CD4-positive, alpha-beta T cell treated with Interleukin-15 for 4 hours (primary cell): ENCODE measurements at regions not wholly inside any gene's neighbourhood (a gene's known extent, or its start where the extent isn't known, plus 50 kb on each side); places are given as distances from the start of the nearest gene placed in this dataset.

ENCODE experiments used
- DNase-seq: peaks from one replicate; pipeline ENCODE4 v3.0.0-alpha.2; 2020; ENCODE audit warnings: low spot score

DNA sequence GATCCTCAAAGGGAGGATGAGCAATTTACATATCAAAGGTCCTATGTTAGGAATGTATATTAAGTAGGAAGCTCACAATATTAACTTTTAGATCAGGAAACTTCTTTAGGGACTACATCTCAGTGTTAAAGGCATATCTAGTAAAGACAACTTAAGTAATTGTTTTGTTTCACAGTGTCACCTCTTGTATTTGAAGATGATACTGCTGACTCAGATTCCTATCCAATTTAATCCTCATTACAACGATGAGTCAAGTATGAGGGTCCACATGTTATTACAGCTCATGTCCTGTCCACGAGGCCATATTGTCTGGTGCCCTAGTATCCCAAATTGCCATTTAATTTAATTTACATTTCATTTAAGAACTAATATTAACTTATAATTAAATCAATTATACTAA, 523.9 kb downstream of the CCDC85A start:
- DNase-seq, result no peak

DNA sequence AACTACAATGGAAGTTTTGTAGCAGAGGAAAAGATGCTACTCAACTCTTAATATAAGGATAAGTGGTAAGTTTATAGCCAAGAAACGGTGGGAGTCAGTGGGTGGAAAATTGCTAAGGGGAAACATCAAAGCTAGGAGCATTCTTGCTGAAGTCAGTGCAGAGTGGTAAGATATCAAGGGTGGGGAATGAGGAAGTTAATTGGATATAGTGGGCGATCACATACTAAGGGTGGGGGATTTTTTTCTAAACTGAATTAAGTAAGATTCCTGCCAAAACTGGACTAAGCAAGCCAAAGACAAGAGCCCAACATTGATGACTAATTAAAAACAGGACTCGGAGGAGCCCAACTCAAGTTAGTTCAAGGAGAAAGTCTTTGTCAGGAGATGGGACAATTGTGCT, 525.4 kb downstream of the CCDC85A start:
- no peak for DNase-seq

DNA sequence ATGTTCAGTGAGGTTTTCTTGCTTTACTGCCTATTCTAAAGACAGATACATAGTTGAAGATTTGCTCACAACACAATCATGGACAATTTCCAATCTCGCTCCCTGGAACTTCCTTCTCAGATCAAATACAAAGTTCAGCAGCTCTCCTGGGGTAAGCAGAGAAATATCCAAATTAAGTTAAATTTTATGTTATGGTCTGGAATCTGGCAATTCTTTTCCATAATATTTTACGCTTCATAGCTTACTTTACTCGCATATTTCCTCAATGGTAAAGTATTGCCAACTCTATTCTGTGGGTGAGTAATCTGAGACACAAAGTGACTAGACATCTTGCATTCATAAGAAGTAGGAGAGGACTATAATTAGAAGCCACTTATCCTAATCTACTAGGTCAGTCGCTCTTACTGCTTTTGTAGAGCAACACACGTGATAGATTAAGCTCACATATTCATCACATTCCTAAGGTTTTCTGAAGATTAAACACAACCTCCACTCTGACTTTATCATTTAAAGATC, 529.4 kb downstream of the CCDC85A start:
- no peak for DNase-seq

DNA sequence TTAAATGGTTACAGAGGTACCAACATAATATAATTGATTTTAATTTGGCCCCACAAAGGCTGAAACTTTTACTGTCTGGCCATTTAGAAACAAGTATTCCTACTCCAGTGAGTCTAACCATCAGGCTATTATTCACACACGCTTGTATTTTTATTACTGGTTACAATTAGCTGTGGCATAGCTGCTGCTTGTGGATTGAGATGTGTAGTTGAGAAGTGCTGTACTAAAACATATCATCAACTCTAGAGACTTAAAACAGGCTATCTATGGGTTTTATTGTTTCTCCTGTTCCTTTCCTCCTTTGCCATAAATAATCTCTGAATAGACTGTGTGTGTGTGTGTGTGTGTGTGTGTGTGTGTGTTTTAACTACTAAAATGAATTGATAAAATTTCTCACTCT, 530.2 kb downstream of the CCDC85A start:
- no peak for DNase-seq

DNA sequence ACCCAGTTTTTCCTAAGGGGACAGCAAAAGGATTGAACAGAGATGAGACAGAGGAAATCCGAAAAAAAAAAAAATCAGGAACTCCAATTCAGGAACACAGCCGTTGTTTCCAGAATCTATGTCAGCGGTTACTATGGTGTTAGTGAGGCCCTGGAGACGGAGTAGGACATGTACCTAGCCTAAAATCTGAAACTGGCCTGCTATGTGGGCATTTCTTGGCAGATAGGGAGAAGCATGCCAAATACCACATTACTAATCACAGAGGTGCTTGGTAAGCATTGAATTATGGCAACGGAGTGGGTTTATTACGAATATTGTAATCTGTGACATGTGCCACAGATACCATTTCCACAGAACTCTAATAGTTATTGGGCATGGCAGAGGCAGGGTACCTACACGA, 530.6 kb downstream of the CCDC85A start:
- DNase-seq, result no peak

DNA sequence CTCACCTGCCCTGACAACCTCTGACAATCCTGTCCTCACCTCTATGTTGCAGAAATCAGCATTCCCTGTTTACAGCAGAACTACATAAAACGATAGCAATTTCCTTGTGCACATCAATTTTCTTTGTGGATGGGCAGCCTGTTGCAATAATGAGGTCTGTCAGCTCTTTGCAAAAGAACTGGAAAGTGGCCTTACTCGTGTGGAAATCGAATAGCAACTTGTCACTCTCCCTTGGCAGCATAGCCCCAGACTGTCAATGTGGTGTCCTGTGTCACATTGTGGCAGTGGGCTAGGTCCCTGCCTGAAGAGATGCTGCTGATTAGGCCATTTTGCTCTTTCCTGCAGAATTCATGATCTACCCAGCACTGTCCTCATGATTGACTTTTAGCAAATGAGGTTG, 531.9 kb downstream of the CCDC85A start:
- no peak for DNase-seq

DNA sequence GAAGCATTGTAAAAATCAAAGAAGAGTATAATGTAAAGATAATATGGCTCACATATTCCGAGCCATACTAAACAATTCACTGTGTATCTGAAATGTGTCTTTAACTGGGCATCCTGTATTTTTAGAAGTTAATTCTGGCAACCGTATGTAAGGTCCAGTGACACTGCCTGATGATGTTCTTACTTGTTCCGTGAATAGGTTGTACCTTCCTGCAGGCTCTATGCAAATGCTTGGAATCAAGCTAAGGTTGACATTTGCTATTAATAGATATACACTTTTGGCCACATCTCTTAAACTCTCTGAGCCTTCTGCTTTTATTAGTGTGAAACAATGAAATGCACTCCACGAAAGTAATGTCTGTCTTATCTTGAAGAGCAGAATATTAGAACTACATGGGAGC, 534.6 kb downstream of the CCDC85A start:
- no peak for DNase-seq

DNA sequence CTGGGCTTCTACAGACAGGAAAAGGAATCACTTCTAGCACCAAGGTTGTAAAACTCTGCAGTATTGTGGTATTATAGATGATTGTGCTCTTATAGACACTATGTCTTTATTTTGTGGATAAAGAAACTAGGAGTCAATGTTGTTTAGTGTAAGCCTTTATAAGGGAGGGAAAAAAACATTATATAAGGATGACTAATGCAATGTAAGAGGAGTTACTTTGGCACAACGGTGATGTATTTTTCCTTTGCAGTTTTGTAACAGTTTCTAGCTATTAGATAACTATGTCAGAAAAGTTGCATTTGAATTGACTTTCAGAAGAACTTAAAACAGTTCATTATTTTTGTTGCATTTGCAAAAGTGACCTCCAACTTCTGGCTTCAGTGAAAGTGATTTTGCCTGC, 545.4 kb downstream of the CCDC85A start:
- DNase-seq, result no peak

DNA sequence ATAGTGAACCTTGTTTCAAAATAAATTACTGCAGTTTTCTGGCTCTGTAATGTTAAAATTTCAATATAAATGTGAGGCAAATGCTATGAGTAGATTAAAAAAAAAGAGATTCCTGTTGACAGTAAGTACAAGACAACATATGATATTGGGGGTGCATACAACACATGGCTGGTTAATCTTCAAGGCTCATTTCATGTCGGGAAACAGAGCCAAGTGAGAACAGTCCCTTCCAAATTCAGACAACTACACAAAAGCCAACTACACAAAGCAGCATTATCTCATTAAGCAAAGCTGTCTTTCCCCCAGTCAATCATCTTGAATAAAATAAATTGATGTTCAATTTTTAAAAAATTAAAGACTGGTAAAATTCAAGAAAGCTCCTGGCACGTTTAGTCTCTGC, 549.2 kb downstream of the CCDC85A start:
- DNase-seq, result no peak

DNA sequence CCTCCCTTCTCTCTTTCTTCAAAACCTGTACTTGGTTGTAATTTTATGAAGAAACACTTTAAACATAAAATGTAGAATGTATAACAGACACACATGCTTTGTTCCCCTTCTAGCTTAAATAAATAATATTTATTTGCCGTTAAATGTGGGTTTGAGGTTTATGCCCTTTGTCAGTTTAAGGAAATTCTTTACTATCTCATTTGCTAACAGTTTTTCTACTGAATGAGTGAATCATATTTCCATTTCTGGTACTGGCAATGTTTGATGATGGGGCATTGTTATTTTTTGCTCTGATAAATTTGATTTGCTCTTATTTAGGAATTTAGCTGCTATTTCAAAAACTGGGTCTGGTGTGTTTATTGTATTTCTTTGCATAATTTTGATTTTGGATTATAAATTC, 555.6 kb downstream of the CCDC85A start:
- DNase-seq, result no peak

DNA sequence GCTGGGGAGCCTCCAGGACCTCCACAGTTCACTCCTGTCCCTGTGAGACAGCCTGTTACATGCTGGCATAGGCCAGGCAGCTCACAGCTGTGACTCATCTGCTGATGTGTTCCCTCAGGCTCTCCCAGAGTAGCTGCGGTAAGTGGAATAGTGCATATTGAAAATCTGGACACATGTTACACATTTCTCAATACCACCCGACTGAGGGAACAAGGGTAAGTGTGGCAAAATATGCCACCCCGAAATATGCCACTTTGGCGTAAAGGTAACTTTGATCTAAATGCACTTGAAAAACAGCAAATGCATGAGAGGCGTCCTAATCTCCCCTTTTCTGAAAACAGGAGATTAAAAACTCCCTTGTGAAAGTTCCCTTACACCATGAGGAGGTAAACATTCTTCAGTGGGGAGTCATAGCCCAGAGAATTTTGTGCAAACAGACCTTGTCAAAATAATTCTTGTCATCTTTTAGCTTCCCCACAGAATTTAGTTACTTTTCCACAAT, 557.9 kb downstream of the CCDC85A start:
- no peak for DNase-seq

DNA sequence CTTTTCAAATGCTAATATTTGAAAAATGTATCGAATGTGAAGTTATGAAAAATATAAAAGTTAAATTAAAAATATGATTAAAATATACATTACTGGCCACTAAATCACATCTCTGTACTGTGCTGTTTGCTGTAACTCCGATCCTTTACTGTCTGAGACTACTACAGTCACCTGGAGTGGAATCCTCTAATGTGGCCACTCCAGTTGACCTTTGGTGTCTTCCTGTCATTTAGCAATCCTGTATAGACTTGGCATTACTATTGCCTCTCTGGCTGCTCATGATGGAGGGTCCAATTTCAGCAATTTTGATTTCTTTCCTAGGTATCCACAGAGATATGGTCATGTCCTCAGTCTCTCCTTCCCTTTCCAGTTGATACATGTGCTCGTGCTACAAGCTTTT, 560.0 kb downstream of the CCDC85A start:
- no peak for DNase-seq

DNA sequence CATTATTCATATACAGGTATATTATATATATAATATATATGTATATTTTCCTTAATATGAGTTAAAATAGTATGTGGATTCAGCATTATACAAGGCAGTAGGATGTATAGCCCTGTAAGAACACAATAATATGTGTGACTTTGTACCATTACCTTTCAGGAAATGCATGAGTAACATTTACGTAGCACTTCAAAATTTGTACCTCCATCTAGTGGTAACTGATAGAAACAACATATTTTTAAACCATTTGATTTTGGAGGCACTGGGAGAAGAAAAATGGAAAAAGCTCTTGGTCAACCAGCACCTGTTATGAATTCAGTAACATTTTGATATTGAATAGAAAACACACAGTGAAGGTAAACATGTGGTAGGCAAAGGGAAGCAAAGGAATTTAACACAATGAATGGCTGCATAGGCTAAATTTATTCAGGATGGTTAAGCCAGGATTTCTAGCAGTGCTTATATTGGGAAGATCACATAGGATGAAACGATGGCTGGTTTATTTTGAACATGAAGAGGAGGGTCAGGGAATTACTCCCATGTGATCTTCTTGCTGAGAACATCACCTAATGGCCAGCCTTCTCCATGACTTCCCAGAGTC, 565.5 kb downstream of the CCDC85A start:
- no peak for DNase-seq

DNA sequence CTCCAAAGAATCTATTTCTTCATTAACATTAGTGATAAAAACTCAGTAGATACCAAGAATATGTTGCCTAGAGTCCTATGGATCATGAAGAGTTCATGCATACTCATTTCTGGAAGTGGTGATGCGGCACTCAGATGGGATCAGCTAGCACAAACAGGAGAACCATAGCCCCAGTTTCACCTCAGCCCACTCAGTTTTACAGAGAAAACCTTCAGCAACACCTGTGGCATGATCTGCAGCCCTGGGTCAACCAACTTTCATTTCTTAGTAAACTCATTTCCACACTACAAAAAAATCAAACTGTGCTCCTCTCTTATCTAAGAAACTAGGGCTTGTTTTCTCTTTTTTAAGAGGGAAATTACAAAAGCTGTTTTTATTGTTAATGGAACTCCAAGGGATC, 569.4 kb downstream of the CCDC85A start:
- DNase-seq, result no peak

DNA sequence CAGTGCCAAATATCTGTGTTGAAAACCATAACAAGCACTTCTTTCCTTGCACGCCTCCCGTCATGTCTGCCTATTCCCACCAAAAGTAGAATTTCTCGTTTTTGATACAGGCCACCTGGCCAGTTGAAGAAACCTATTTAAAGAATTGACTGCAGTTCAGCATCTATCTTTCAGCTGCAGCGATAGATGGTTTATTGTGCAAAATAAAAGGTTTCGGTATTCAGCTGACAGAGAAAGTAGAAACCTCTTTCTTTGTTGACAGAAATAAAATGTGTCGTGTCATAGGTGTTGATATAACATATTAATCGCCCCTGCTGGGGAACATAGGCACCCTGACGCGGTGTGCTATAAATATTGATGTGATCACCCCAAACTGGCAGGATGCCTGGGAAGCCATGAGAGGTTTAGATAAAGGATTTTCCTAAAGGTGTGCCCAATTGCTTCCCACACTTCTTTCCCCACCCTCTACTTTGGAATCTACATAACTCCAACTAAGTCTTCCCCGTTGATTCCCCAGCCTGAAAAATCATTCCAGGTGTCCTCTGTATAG, 570.4 kb downstream of the CCDC85A start:
- no peak for DNase-seq

DNA sequence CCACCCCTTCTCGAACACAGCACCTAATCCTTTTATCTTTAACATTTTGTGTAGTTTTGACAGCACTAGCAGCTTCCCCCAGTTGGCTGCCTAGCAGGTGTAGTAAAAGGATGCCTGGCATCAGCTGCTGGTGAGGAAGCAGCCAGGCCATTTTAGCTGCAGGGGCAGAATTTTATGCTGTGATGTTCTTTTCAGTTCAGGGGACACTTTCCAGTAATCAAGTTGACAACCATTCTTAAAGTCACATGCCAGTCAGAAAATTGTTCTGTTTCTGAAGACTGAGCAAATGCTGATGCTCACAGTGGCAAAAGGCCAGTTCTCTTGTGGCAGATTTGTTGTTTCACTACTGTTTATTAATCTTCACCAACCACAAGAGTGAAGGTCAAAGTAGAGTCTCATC, 570.8 kb downstream of the CCDC85A start:
- DNase-seq, result no peak

DNA sequence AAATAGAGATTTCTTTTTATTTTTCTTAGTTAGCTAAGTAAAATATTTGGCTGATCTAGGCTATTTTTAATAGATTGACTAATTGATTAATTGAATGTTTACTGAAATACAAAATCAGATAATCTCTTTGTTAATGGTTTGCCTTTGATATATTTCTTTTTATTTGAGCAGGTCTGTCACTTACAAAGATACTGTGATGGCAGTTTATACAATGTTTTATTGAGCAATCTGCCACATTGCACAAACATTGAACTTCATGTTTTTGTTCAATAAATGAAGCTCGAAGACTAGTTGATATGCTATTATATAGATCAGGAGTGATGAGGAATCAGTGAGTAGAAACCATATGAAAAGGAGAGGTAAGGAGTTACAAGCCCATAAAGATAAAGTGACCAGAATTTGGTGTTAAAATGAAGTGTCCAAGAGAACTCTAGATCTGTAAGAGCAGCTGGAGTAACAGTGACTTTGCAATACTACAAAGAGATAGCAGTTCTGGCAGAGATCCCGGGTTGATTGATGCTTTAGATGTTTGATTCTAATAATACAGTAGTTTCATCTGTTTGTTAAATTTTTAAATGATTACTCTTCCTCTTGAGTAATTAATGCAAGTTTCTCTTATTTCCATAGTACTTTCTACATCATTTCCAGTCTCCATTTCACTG, 574.2 kb downstream of the CCDC85A start:
- DNase-seq, result no peak

DNA sequence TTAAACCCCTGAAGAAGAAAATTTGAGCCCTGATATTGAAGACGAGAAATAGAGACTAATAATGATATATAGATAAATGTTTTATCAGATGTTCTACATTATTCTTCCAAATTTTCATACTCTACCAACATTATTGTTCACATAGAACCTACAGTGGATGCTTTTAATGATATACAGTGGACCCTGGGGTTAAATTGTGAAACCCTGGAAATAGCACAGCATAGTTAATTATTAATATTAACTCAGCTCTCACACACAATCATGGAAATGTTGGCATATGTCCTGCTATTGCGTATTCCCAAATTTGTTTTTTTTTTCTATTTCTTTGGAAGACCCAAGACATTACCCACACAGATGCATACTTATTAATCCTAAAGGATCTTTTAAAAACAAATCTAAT, 579.9 kb downstream of the CCDC85A start:
- no peak for DNase-seq

DNA sequence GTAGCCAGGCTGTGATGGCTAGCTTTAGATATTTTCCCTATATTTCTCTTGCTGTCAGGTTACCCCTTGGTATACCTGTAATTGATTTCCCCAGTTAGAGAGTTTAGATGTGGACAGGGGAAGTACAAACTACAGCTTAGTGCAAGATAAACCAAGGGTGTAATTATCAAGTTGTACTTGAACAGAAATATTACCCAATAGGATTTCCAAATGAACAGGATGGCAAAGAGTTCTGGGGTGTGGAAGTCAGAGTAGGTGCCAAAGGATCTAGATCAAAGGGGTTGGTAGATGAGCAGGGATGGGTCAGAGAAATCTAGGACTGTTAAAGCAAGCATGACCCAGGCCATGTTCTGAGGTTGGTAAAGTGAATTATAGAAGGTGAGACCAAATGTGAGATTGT, 585.2 kb downstream of the CCDC85A start:
- DNase-seq, result no peak

DNA sequence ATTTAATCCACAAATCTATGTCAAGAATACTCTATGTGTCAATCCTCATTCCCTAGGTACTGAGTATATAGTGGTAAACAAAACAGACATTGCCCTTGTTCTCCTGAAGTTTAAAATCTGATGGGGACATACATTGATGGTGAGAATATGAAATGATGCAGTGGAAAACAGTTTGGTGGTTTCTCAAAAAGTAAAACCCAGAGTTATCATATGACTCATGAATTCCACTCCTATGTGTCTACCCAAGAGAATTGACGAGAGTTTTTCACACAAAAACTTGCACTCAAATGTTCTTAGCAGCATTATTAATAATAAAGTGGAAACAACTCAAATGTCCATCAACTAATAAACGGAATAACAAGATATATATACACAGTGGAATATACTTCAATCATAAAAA, 586.7 kb downstream of the CCDC85A start:
- no peak for DNase-seq

DNA sequence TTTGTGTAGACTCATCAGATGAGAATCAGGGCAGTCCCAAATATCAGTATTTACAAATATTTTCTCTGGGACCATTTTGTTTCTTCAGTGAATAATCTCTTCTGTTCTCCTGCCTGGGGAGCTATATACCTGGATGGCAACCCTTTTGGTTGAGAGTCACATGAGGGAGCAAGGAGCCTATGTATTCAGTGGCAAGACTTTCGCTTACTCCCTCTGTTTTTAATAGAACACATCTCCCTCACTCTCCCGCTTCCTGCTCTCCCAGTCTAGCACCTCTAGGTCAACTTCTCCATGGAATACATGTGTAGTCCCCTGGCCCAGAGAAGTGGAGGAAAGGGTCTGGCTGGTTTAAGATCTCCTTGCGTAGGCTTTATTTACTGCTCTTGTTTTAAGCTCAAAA, 600.3 kb downstream of the CCDC85A start:
- no peak for DNase-seq

DNA sequence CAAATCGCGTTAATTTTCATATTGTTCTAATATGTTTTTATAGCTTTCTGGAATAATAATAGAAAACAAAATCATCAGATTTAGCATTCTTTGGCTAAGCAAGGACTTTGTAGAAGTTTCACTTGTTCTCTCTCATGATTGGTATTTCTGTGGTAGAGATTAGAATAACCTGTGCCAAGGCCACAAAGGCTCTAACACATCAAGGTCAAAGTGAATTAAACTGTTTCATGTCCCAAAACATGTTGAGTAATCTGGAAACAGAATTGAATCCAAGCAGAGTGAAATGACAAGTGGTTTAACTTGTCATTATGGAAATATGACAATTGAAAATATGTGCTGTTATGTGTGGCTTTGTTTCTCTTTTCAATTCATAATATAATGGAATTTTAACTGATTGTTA, 617.4 kb downstream of the CCDC85A start:
- no peak for DNase-seq

DNA sequence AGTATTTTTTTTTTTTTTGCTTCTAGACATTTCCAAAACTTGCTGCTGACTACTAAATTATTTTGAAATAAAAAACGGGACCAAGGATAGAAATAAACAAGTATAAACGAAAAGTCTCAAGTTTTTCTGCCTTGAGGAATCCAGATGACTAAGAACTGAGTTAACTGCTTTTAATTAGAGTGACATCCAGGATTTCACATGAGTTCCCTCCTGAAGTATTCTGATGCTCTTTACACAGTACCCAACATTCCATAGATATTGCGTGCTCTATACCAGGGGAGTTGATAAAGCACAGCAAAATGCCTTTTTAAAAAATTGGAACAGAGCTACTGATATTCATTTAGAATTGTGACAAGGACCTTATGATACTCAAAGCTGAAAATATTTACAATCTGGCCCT, 618.0 kb downstream of the CCDC85A start:
- no peak for DNase-seq

DNA sequence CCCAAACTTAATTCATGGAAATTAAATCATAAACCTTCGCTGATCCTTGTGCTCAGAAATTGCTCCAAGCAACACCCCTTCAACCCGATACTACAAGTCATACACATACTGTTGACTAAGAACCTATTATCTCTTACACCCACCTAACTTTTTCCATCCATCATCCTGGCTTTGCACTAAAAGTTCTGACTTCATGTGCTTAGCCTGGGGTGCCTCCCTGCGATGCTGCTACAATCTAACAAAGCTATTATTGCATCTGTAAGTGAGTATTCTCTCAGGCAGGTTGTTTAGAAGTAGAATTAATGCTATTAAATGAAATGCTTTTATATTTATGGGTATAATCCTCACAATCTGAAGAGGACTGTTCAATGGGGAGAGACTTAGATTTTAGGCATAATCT, 619.8 kb downstream of the CCDC85A start:
- DNase-seq, result no peak
